HG02798 (cell line): ENCODE measurements at regions not wholly inside any gene's neighbourhood (a gene's known extent, or its start where the extent isn't known, plus 50 kb on each side); places are given as distances from the start of the nearest gene placed in this dataset.

Experiments used
- ATAC-seq: cut with Tn5 transposase; IDR thresholded peaks from one replicate; pipeline ENCODE4 v1.9.1; 2021; ENCODE audit warnings: mild to moderate bottlenecking; ENCODE audit not compliant: unreplicated experiment, poor library complexity

DNA sequence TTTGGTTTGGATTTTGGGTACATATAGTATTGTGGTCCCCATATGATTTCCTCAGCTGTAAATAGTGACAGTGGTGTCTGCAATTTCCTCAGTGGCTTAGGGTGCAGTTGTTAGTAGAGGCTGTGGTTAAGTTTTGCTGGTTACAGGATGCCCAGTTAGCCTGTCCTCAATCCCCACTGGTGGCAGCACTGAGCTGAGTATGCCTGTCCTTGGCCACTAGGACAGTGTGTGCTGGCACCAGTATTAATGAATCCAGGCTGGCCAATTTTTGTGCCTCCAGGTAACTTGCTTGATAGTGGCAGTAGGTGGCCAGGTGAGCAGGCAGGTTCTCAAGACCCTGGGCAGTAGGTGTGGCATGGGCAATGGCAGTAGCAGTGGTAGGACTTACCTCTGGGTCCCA is 973.1 kb downstream of the TMEM182 start:
- ATAC-seq: no peak

DNA sequence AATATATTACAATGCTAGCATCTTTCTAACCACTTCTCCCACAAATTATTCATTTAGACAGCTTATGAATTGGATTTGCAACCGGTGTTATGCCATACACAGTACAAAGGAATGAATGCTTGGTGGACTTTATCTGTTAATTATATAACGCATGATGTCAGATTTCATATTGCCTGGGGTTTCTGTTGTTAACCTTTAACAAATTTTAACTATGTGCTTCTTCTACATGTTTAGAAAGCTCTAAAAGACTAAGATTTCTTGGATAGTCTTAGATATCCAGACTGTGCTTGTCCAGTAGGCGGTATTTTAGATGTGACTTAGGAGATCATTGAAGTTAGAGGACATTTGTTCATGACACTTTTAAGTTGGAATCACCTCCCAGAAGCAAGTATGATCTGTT is 976.3 kb downstream of the TMEM182 start:
- no peak for ATAC-seq

DNA sequence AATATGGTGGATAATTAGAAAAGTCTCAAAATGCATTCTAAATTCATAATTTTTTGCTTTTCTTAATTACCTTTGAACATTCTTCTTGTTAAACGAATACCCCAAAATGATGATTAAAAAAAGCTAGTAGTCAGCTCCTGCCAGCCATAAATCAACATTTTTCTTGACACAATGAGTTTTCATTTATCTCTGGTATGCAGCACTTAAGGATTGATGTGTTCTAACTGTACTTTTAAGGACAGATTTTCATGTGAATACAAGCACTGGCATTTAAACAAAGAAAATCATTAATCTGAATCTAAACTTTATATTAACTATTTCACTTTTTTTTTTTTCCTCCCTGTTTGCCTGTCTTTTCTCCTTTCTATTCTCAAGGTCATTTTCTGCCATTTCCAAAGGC is 976.8 kb downstream of the TMEM182 start:
- ATAC-seq: no peak

DNA sequence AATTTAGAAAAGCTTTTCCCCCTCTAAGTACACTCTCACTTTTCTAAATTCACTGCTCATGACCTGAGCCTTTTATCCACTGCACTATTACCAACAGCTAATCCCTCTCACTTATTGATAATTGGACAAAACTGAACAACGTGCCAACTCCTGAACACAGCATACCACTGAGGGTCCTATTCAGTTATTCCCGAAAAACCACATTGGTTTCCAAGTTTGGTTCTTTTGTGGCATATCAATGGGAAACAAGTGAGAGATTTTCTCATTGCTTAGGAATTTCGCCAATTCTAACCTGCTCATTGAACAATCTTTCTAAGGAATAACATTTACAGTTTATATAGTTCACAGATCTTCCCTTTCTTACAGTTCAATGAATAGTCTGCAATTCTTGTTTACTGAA is 977.4 kb downstream of the TMEM182 start:
- ATAC-seq: no peak

DNA sequence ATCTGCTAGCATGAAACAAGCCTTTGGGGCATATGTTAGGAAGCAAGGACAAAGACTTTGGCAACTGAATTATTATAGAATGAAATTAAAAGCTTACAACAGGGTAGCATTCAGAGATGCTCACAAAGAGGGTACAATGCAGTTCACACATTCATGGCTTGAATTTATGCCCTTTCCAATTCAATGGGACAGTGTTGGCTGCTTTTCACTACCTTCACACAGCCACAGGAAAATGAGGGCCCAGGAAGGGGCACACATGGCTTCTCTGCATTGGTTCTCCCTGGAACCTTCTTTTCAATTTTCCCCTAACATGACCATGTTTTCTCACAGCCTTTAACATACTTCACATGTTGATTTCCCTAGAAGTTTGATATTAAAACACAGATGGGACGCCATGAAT is 978.1 kb downstream of the TMEM182 start:
- ATAC-seq: no peak

DNA sequence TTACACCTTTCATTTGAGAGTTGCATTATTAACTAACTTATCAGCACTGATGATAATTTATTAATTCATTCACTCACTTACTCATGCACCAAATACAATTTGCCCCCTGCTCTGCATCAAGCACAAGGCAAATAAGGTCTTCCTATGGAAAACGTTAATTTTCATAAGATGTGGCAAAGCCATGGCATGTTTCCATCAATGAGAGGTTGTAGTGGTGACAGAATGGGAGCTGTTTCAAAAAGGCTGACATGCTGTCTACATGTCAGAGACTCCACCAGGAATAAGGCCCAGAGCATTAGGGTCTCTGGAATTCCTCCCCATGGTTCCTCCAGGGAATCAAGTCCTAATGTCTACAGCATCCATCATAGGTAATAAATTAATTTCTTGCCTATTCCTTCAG is 978.8 kb downstream of the TMEM182 start:
- no peak for ATAC-seq

DNA sequence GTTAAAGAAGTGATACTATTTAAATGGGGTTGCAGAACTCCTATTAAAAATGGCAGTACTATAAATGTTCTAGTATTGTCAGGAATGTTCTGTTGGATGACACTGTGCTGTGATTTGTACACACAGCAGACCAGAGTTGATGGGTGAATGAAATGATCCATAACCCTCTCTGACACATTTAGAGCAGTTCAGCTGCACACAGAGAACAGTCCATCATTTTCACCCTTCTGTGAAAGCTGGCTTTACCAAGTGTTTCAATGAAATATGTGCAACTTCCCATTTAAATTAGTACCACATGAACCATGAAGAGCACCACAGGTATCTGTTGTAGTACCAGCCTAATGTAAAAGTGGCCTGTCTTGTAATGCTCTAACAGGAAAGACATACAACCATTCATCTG is 981.4 kb downstream of the TMEM182 start:
- no peak for ATAC-seq

DNA sequence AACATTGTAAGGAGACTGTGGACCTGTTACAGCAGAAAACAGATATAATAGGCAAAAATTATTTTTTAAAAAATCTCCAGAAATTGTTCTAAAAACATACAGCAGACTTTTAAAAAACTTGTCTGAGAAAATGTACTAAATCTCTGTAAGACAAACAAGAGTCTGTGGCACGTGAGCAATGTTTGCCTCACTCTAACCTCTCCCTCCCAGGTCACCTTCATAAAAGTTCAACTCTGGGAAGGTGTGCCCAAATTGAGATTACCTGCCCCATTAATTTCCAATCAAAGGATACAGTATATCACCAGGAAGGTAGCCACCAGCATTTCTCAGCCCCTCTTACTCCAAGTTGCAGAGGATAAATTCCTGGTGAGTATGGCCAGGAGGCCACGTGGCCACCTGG is 992.7 kb downstream of the TMEM182 start:
- no peak for ATAC-seq

DNA sequence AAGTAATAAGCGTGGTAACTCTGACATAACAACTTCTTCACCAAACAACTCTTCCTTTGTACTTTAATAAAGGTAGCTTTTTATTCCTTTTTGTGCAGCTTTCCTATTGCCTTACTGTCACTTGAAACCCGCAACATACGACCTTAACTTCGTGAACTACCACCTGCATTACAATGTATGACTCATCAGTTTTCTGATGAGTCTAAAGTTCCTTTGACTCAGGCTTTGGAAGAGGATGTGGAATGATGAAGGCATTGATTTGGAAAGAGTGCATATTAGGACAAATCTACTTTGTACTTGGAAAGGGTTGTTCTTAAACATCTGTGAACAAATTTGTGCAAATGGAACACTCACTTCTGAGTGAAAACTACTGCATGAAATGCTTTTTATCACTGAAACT is 1012.1 kb downstream of the TMEM182 start:
- ATAC-seq: no peak

DNA sequence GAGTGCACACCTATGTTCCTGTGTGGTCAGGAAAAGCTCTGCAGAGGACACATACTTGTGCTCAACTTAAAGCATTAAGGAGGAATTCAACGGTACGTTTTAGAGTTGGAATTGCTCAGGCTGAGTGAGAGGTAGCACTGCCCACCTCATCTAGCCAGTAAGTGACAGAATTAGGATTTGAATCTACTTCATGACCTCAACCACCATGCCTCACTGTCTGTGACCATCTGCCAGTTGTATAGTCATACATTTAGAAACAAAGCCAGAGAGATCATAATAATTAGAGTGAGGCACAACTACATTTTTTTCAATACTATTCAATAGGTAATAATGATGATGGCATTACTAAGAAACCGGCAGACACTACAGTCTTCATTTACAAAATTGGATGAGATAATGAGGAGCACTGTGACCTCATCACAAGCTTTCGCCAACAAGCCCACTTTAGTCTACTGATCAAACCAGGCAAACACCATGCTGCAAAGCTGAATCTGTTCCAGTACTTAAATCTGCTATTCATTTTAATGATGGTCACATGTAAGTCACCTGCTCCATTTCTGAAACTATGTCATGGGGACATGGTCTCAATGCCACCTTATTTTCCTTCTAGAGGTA is 1018.4 kb downstream of the TMEM182 start:
- ATAC-seq: no peak

DNA sequence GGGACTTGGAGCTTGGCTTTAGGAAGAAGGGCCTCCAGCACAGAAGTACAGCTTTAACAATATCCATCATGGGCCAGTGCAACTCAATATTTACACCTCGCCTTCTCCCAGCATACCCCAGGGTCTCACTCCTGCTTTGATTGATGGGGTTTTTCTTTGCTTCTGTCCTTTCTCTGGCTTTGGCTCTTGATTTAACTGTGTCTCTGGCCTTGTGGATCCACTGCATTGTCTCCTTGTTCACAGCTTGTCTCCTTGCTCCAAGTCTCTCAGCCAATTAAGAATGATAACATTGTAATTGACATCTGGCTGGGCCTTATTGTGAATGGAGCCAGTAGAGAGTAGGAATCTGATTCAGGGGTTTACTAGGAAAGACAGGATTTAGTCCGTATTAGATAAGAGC is 1019.5 kb downstream of the TMEM182 start:
- no peak for ATAC-seq

DNA sequence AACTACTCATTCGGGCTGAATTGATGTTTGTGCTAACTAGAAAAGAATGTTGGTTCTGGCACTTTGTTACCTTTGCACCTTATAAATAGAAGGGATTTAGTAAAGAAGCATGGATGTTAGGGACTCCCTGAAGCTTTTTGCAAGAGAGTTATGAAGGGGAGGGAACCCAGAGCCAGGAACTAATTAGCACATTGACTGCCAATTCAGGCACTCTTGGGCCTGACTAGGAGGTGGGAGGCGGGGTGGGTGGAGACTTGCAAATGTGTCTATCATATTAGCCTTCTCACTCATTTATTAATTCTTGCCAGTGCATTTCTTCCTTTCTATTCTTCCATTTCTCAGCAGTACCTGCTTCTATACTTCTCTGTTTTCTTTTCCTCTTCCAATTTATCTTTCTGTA is 1022.4 kb downstream of the TMEM182 start:
- no peak for ATAC-seq

DNA sequence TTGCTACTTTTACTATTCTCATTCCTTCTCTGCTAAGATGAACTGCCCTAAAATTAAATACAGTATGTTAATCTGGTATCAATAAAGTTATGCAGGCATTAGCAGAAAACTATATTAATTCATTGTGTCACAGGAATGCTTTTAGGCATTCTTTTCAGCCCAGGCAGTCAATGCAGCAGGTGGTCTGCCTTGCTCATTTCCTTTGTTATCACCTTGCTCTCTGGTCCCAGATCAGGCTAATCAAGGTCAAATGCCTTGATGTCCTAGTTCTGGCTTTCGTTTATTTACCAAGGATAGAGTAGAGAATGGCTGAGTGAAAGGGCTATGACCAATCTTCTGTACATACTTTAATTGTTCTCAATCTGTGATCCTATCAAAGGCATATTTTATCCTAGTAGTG is 1023.6 kb downstream of the TMEM182 start:
- ATAC-seq: no peak

DNA sequence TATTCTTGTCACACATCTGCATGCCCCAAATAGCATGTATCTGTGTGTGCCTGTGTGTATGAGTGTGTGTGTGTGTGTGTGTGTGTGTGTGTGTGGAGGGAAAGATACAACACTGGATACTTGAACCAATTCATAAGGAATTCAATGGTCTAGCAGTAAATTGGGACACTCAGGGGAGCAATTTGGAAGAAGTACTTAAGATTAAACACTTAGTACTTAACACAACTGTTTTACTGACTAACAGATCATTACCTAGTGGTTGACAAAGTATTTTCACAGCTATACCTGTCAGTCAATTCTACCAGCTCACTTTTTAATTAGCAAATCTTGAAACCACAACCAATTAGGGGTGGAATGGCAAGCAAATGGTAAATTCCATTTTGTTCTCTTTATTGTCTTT is 1024.1 kb downstream of the TMEM182 start:
- no peak for ATAC-seq

DNA sequence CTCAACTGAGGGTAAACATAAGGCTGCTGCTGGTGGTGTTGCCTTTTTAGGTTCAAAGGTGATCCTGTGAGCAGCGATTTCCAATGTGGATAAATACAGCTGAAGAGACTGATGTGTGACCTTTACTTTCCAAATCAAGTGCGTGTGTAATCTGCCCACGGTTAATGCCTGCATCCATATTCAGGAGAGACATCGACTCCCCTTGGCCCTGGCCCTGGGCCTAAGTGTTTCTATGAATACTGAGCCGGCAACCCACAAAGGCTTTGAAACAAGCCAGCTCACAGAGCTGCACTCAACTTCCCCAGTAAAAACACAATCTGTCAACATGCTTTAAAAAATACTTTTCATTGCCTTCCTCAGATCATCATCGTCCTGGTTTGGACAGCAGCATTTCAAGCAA is 1026.6 kb downstream of the TMEM182 start:
- no peak for ATAC-seq

DNA sequence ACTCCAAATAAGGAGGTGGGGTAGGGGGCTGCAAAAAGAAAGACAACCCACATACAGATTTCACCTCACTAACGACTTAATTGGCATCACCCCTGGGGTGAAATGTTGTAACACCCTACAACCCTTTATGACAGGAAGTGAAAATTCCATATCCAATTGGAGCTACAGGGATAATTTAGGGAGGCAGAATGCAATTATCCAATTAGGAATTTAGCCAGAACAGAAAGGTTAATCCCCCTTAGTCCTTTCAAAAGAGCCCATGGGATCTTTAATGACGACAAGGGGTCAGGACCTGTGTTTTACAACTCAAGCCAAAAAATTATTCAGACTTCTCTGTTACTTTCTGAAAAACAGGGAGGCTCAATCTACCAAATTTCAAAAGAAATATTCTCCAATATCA is 1027.1 kb downstream of the TMEM182 start:
- no peak for ATAC-seq

DNA sequence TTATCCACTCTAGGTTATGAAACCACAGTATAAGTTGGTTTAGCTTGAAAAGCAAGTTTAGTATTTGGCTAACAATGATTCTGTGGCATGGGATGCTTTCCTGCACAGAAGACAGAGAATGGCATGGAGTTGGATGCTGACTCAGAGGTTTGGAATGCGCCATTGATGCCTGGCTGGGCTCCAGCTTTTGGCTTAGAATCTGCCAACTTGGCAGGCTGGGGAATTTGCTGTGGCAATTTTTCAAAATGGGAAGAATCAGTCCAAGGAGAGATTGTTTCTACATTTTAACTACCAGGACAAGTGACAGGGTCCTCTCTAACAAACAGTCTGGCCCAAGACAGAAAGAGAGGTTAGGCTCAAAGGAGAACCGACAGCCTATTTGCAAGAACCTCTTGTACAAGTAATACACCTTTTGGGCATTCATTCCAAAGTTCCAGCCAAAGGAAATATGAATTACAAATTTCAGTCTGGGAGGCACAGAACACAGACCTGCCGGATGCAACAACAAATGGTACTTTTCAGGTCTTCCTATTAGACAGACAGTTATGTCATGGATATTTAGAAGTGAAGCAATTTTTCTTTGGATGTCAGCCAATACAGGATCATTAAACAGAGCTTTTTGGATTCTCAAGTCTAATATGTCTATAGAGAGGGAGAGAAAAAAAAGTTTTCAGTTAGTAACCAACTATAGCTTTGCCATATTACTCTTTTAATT is 1027.7 kb downstream of the TMEM182 start:
- no peak for ATAC-seq

DNA sequence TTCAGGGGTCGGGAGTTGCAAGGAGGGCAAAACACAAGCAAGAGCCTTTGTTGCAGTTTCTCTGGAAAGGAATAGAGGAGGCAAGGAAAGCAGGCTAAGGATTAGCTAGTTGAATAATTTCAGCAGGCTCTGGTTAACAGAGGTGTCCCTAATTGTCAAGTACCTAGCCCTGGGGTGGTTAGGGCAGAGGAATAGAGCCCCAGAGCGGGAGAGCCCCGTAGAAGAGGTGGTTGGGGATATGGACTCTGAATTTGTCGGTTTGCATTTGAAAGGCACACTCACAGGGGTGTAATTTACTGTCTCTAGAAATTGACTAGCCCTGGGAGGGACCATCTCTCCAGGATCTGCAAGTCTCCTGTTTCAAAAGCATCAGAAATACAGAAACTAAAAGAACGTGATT is 1030.2 kb downstream of the TMEM182 start:
- no peak for ATAC-seq

DNA sequence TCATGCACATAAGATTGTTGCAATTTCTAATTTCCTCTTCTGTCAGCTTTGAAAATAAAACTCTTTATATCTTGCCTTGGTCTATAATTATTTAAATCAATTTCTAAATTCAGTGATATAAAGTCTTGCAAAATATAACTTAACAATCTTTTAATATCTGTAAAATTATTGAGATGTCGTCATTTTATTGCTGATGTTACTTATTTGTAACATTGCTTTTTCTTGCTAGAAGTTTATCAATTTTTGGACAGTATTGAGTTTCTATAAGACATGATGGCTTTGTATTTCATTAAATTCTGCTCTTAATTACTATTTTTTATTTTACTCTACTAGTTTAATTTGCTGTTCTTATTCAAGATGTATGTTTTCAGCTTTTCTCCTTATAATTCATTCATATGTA is 1036.5 kb downstream of the TMEM182 start:
- no peak for ATAC-seq

DNA sequence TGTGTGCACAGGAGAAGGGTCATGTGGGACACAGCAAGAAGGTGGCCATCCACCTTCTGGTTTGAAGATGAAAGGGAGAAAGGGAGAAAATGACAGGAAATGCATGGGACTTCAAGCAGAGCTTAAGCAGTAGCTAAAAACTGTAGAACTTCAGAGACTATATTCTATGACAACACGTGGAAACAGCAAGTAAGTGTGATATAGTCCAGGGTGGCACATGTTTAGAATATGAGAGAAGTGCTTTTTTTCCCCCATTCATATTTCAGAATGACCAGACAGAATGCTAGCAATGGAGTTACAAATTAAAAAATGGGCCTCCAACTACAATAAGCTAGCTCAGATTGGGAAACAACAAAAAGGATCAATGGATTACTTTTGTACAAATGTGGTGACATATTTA is 1042.2 kb downstream of the TMEM182 start:
- ATAC-seq: no peak

DNA sequence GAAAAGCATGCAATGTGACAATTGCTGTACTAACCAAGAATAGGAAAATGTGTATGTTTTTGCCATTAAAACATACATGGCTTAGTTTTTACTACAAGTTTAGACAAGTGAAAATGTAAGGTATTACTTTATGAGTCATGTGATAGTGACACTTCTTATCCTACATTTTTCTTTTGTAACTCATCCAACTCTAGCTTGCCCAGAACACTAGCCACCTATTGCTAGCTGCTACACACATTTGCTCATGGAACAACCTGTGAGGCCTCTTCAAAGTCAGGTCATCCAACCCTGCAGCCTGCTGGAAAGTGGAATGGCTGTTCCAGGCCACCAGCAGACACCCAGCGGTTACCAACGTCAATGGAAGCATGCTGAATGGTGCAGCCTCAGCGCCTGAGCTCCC is 1043.9 kb downstream of the TMEM182 start:
- no peak for ATAC-seq

DNA sequence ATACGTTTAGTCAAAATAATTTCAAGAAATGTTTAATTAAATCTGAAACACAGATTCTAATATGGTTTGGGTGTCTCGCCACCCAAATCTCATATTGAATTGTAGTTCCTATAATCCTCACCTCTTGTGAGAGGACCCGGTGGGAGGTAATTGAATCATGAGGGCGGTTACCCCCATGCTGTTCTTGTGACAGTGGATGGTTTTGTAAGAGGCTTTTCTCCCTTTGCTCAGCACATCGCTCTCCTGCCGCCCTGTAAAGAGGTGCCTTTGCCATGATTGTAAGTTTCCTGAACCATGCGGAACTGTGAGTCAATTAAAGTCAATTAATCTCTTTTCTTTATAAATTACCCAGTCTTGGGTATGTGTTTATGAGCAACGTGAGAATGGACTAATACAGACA is 1045.1 kb upstream of the POU3F3 start:
- ATAC-seq: no peak
